GM12878 (cell line): ENCODE measurements at regions not wholly inside any gene's neighbourhood (a gene's known extent, or its start where the extent isn't known, plus 50 kb on each side); places are given as distances from the start of the nearest gene placed in this dataset.

Experiments used
- ATAC-seq: fragments of 200-7000 bp; cut with Tn5 transposase; 3 replicates; pipeline ENCODE4 v1.9.1; 2020; ENCODE audit warnings: mild to moderate bottlenecking, moderate library complexity
- BruUV-seq: library from RNA; stranded (reverse); fragments of 400-500 nt; replicated peaks from 2 replicates; lab custom pipeline; 2021; lab: Mats Ljungman, UMichigan
- CTCF ChIA-PET: fragments of 300-600 bp; sonication (Branson Sonifier 250); formaldehyde crosslinking; extraction: SDS; loops from one replicate; lab custom pipeline; 2021; ENCODE audit warnings: inconsistent platforms; lab: Yijun Ruan, JAX
- POLR2A ChIA-PET: fragments of 350-600 bp; formaldehyde crosslinking; extraction: SDS; loops from one replicate; lab custom pipeline; 2021; ENCODE audit warnings: inconsistent platforms; lab: Charles Lee
- RAD21 ChIA-PET: fragments of 300-600 bp; sonication (Branson Sonifier 250); formaldehyde crosslinking; loops from one replicate; lab custom pipeline; 2023; ENCODE audit warnings: antibody characterized with exemption; ENCODE audit not compliant: unreplicated experiment; lab: Charles Lee
- SMC1A ChIA-PET: fragments of 300-600 bp; sonication (Branson Sonifier 250); formaldehyde crosslinking; loops from one replicate; lab custom pipeline; 2023; ENCODE audit not compliant: unreplicated experiment, uncharacterized antibody; lab: Charles Lee
- DNase-seq: peaks from one replicate; pipeline ENCODE4 v3.0.0-alpha.2; 2011; ENCODE audit warnings: low read depth, low spot score
- FAIRE-seq: peaks from 3 replicates; lab custom pipeline; 2011; peaks lifted over from hg19 to GRCh38; lab: Jason Lieb, UNC
- H2AFZ ChIP-seq: 2 replicates; pipeline ENCODE4 v1.6.0; 2011; ENCODE audit warnings: low read depth, low read length, control low read depth; ENCODE audit not compliant: control insufficient read depth
- H3K27ac ChIP-seq: 2 replicates; pipeline ENCODE4 v1.5.1; 2011; ENCODE audit warnings: control low read depth; ENCODE audit not compliant: control insufficient read depth, insufficient read depth
- H3K27me3 ChIP-seq, 2 experiments: replicated peaks in 1 of 2; 2 replicates each; pipeline versions ENCODE4 v1.6.0 to v1.6.1; 2011; ENCODE audit warnings: low read length in 1 of 2; ENCODE audit not compliant: control insufficient read depth in 2 of 2, insufficient read depth in 2 of 2
- H3K36me3 ChIP-seq, 2 experiments: 2 replicates each; pipeline ENCODE4 v1.5.1; 2011; ENCODE audit warnings: low read length in 1 of 2; ENCODE audit not compliant: control insufficient read depth in 2 of 2, insufficient read depth in 2 of 2
- H3K4me1 ChIP-seq: 2 replicates; pipeline ENCODE4 v1.6.1; 2011; ENCODE audit warnings: mild to moderate bottlenecking, low read length, moderate library complexity, mixed read lengths; ENCODE audit not compliant: control insufficient read depth, insufficient read depth
- H3K4me2 ChIP-seq: 2 replicates; pipeline ENCODE4 v1.6.0; 2011; ENCODE audit warnings: control low read depth; ENCODE audit not compliant: control insufficient read depth, insufficient read depth
- H3K4me3 ChIP-seq: fragments of 200-600 bp; sonication (generic); 2 replicates; pipeline ENCODE4 v1.5.1; 2016
- H3K79me2 ChIP-seq: 2 replicates; pipeline ENCODE4 v1.6.0; 2011; ENCODE audit warnings: low read length; ENCODE audit not compliant: control insufficient read depth, insufficient read depth
- H3K9ac ChIP-seq: 2 replicates; pipeline ENCODE4 v1.8.0; 2011; ENCODE audit warnings: low read length, control low read depth, mixed read lengths; ENCODE audit not compliant: control insufficient read depth, insufficient read depth
- H3K9me3 ChIP-seq: replicated peaks from 3 replicates; pipeline ENCODE4 v1.5.1; 2011; ENCODE audit warnings: mild to moderate bottlenecking, low read length; ENCODE audit not compliant: control insufficient read depth, insufficient read depth
- H4K20me1 ChIP-seq: 2 replicates; pipeline ENCODE4 v1.6.0; 2011; ENCODE audit not compliant: control insufficient read depth, insufficient read depth
- BMI1 ChIP-seq: fragments of 450-650 bp; IDR thresholded peaks from 2 replicates; pipeline ENCODE4 v1.6.1; 2016; ENCODE audit warnings: mild to moderate bottlenecking, moderate library complexity, borderline replicate concordance
- IKZF1 ChIP-seq: fragments of 450-650 bp; conservative IDR thresholded peaks from 2 replicates; pipeline ENCODE4 v1.6.1; 2017; ENCODE audit warnings: antibody characterized with exemption, mild to moderate bottlenecking
- MLLT1 ChIP-seq: fragments of 450-650 bp; IDR thresholded peaks from 2 replicates; pipeline ENCODE4 v1.6.1; 2016; ENCODE audit warnings: mild to moderate bottlenecking
- NBN ChIP-seq: fragments of 450-650 bp; IDR thresholded peaks from 2 replicates; pipeline ENCODE4 v1.6.1; 2016
- PAX8 ChIP-seq: fragments of 450-650 bp; IDR thresholded peaks from 2 replicates; pipeline ENCODE4 v1.6.1; 2017; ENCODE audit warnings: mild to moderate bottlenecking, moderate library complexity
- PBX3 ChIP-seq: IDR thresholded peaks from 2 replicates; pipeline ENCODE4 v1.6.1; 2011; ENCODE audit warnings: mild to moderate bottlenecking, low read depth, low read length, moderate library complexity; ENCODE audit not compliant: insufficient replicate concordance
- POLR2AphosphoS5 ChIP-seq: IDR thresholded peaks from 2 replicates; pipeline ENCODE4 v1.6.1; 2011; ENCODE audit warnings: mild to moderate bottlenecking, low read length, inconsistent platforms
- RAD21 ChIP-seq: IDR thresholded peaks from 2 replicates; pipeline ENCODE4 v1.6.1; 2011; ENCODE audit warnings: mild to moderate bottlenecking, low read depth, low read length, moderate library complexity; ENCODE audit not compliant: insufficient read depth
- RAD51 ChIP-seq: fragments of 450-650 bp; IDR thresholded peaks from 2 replicates; pipeline ENCODE4 v1.6.1; 2016; ENCODE audit warnings: moderate library complexity, mild to moderate bottlenecking, inconsistent platforms
- SIX5 ChIP-seq: IDR thresholded peaks from 2 replicates; pipeline ENCODE4 v1.6.1; 2011; ENCODE audit warnings: mild to moderate bottlenecking, low read depth, low read length, moderate library complexity; ENCODE audit not compliant: severe bottlenecking
- SMARCA5 ChIP-seq: fragments of 450-650 bp; IDR thresholded peaks from 2 replicates; pipeline ENCODE4 v1.6.1; 2017; ENCODE audit warnings: mild to moderate bottlenecking
- SP1 ChIP-seq: IDR thresholded peaks from one replicate; pipeline ENCODE4 v1.6.1; 2011; ENCODE audit warnings: low read depth, low read length
- SREBF1 ChIP-seq: IDR thresholded peaks from 2 replicates; pipeline ENCODE4 v1.6.1; 2012; ENCODE audit warnings: mild to moderate bottlenecking, low read length
- TCF12 ChIP-seq: IDR thresholded peaks from 2 replicates; pipeline ENCODE4 v1.6.1; 2011; ENCODE audit warnings: low read depth, mild to moderate bottlenecking, low read length
- ZZZ3 ChIP-seq: IDR thresholded peaks from 2 replicates; pipeline ENCODE4 v1.6.1; 2011; ENCODE audit warnings: low read depth; ENCODE audit not compliant: control insufficient read depth, insufficient read length
- WGBS: methylation state at CpG from one replicate; pipeline ENCODE4 v1.1.6; 2016; ENCODE audit warnings: low lambda C conversion rate; ENCODE audit not compliant: insufficient replicate concordance, insufficient coverage; ENCODE audit errors: missing lambda C conversion rate; 5-methylcytosine and 5-hydroxymethylcytosine counted together
- in situ Hi-C: fragments of 300-500 bp; cut with MboI; formaldehyde crosslinking; loops from 9 replicates; pipeline ENCODE4 v1.14.3; 2018; ENCODE audit warnings: mixed read lengths
- intact Hi-C: fragments of 100-400 bp; cut with micrococcal nuclease; formaldehyde crosslinking; loops from one replicate; pipeline ENCODE4 v1.14.2; 2022; ENCODE audit not compliant: unreplicated experiment

GRCh38 chr12:97177481-97177880 lies 270.4 kb downstream of the NEDD1 start:
- Histone ChIP-seq H3K4me2 (no peak overlapping the region), H3K9me3 (no peaks in the 10 kb centered on the region), H3K4me3 (no peak overlapping the region), H3K36me3 (no peaks in the 10 kb centered on the region), H3K27ac (no peak overlapping the region), H3K4me1 (no peaks in the 10 kb centered on the region), H4K20me1 (no peaks in the 10 kb centered on the region), H3K79me2 (no peaks in the 10 kb centered on the region), H3K9ac (no peak overlapping the region), H3K27me3 (no peaks in the 10 kb centered on the region), H2AFZ (no peak overlapping the region)
- intact Hi-C loops = no loop called here
- DNase-seq = no peak
- in situ Hi-C loops = no loop called here
- FAIRE-seq = no peak
- WGBS = 29% methylated on average over 4 of the region's 4 CpGs
- no peak for ATAC-seq
- ChIA-PET CTCF (no interaction called here), RAD21 (no interaction called here), POLR2A (no interaction called here), SMC1A (no interaction called here)
- BruUV-seq = no TSS peak
- TF ChIP-seq SMARCA5 (no peak), RAD21 (no peak), NBN (no peak), IKZF1 (no peak), SIX5 (no peak), RAD51 (no peak), PAX8 (no peak)
- TF ChIP-seq, all 136 proteins: peak for 0

GRCh38 chr12:97181571-97182265 lies 274.7 kb downstream of the NEDD1 start:
- no TSS peak for BruUV-seq
- Histone ChIP-seq H2AFZ (no peak overlapping the region), H3K27ac (no peak overlapping the region), H3K4me2 (no peak overlapping the region), H3K36me3 (no peaks in the 10 kb centered on the region), H3K4me3 (no peak overlapping the region), H3K4me1 (no peaks in the 10 kb centered on the region), H3K9me3 (no peaks in the 10 kb centered on the region), H3K9ac (no peak overlapping the region), H3K27me3 (no peaks in the 10 kb centered on the region), H3K79me2 (no peaks in the 10 kb centered on the region), H4K20me1 (no peaks in the 10 kb centered on the region)
- 60% methylated on average over 10 of the region's 10 CpGs for WGBS
- CTCF ChIA-PET = interaction anchor here (1.1 kb wide), 1 partner anchor 33 kb away, joined by 3 read pairs; no protein-coding TSS in a partner anchor
- ATAC-seq (no peak), FAIRE-seq (no peak), DNase-seq (no peak)
- intact Hi-C loops (no loop called here), in situ Hi-C loops (no loop called here)
- POLR2A ChIA-PET = no interaction called here
- SMC1A ChIA-PET = no interaction called here
- RAD21 ChIA-PET = no interaction called here
- TF ChIP-seq SREBF1 (no peak), TCF12 (no peak), POLR2AphosphoS5 (no peak), PBX3 (no peak), BMI1 (no peak), MLLT1 (no peak), ZZZ3 (no peak), SP1 (no peak)
